ENCODE measurements at regions not wholly inside any gene's neighbourhood (a gene's known extent, or its start where the extent isn't known, plus 50 kb on each side); places are given as distances from the start of the nearest gene placed in this dataset.
"Not testable (repeated sequence)": the region's sequence is repeated elsewhere in the genome, so short reads cannot be mapped to it uniquely, and the experiment has no call there.

DNA sequence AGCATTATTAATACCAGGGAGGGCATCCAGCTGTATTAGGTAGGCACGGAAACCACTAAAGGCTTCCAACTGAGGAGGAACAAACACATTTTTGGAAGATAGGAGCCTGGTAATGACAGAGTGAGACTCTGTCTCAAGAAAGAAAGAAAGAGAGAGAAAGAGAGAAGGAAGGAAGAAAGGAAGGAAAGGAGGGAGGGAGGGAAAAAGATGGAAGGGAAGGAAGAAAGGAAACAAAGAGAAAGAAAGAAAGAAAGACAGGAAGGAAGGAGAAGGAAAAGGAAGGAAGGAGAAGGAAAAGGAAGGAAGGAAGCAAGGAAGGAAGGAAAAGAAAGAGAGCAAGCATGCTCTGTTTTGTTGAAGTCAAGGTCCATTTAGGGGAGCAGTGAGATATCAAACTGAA lies 103.8 kb upstream of the RFX8 start:
- Histone ChIP-seq H4K5ac (ENCODE audit: insufficient read length, low read depth, low read length) (no peak overlapping the region), H2BK20ac (ENCODE audit: low read length) (no peak overlapping the region), H3K23ac (ENCODE audit: insufficient read length) (no peak overlapping the region), H3K4ac (replicated peaks; ENCODE audit: insufficient read length, low read depth, low read length) (no peak overlapping the region), H4K8ac (ENCODE audit: extremely low read depth, insufficient read depth, low read length) (no peak overlapping the region), H3K36me3 (ENCODE audit: control insufficient read depth in 2 of 4, insufficient read depth in 4 of 4, low read length in 3 of 4) (no peaks in the 10 kb centered on the region), H4K91ac (replicated peaks; ENCODE audit: insufficient read length, low read length) (no peak overlapping the region), H3K4me2 (ENCODE audit: insufficient read depth in 1 of 2, low read depth in 2 of 2, low read length in 2 of 2) (no peak overlapping the region), H2BK15ac (ENCODE audit: low read length) (no peak overlapping the region), H3K18ac (ENCODE audit: extremely low read depth, low read length) (no peak overlapping the region), H3K79me2 (ENCODE audit: control insufficient read depth in 1 of 2, insufficient read depth in 2 of 2, low read length in 2 of 2) (no peaks in the 10 kb centered on the region), H3K23me2 (ENCODE audit: low read depth, low read length) (no peaks in the 10 kb centered on the region), H3K27ac (ENCODE audit: low read depth, low read length) (no peak overlapping the region), H3K79me1 (ENCODE audit: low read depth, low read length) (no peaks in the 10 kb centered on the region), H2AK5ac (ENCODE audit: low read depth, low read length) (no peak overlapping the region), H3K9ac (replicated peaks in 1 of 4; ENCODE audit: extremely low read depth in 1 of 4, low read depth in 3 of 4, low read length in 3 of 4) (no peak overlapping the region), H3K4me3 (ENCODE audit: extremely low read depth in 1 of 4, insufficient read depth in 2 of 4, low read depth in 3 of 4, low read length in 4 of 4) (no peak overlapping the region), H2BK5ac (ENCODE audit: low read depth, low read length) (no peak overlapping the region), H3K27me3 (replicated peaks in 1 of 4; ENCODE audit: control insufficient read depth in 3 of 4, extremely low read depth in 1 of 4, insufficient read depth in 3 of 4, low read length in 3 of 4) (no peaks in the 10 kb centered on the region; a peak in 1 of 7 replicates), H3K4me1 (replicated peaks in 1 of 4; ENCODE audit: control insufficient read depth in 3 of 4, insufficient read depth in 4 of 4, low read length in 3 of 4) (no peaks in the 10 kb centered on the region), H3K56ac (replicated peaks; ENCODE audit: insufficient read length, low read depth, low read length) (no peak overlapping the region), H3K9me3 (ENCODE audit: insufficient read depth in 2 of 2, low read depth in 1 of 2, low read length in 1 of 2) (no peaks in the 10 kb centered on the region), H3K14ac (ENCODE audit: insufficient read length) (no peak overlapping the region), H2BK120ac (replicated peaks; ENCODE audit: low read depth, low read length) (no peak overlapping the region), H2AFZ (ENCODE audit: low read length) (no peak overlapping the region), H4K20me1 (replicated peaks in 1 of 2; ENCODE audit: control insufficient read depth in 1 of 2, insufficient read depth in 2 of 2, low read length in 2 of 2) (no peaks in the 10 kb centered on the region), H2BK12ac (ENCODE audit: low read depth, low read length) (no peak overlapping the region)
- ChIA-PET CTCF (ENCODE audit: partially characterized antibody) (no interaction called here), POLR2A (ENCODE audit: partially characterized antibody) (no interaction called here)
- DNase-seq (ENCODE audit: low read depth in 1 of 2, low spot score in 2 of 2) (no peak), FAIRE-seq (no peak)
- TF ChIP-seq KDM5A (IDR thresholded peaks at IDR 0.05; ENCODE audit: low read length), result no peak
- TF ChIP-seq SIX5 (IDR thresholded peaks at IDR 0.05; ENCODE audit: low read depth, low read length), result no peak
- TF ChIP-seq YY1 (IDR thresholded peaks at IDR 0.05; ENCODE audit: low read depth, low read length), result no peak
- no peak for TF ChIP-seq POLR2AphosphoS5 (IDR thresholded peaks at IDR 0.05; ENCODE audit: low read depth, low read length)
- WGBS, 2 experiments (ENCODE audit: extremely low coverage in 1 of 2, insufficient coverage in 1 of 2, insufficient read length in 1 of 2, insufficient replicate concordance in 2 of 2, low coverage in 1 of 2, low lambda C conversion rate in 2 of 2, missing lambda C conversion rate in 1 of 2), result 100% methylated on average over 1 of the region's 1 CpG; no CpG with 5 or more reads in 1 of the 2 experiments

DNA sequence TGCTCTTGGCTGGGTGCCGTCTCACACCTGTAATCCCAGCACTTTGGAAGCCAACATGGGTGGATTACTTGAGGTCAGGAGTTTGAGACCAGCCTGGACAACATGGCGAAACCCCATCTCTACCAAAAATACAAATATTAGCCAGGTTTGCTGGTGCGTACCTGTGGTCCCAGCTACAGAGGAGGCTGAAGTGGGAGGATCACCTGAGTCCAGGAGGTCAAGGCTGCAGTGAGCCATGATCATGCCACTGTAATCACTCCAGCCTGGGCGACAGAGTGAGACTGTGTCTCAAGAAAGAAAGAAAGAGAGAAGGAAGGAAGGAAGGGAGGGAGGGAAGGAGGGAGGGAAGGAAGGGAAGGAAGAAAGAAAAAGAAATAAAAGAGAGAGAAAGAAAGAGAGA lies 103.2 kb upstream of the RFX8 start:
- POLR2A ChIA-PET (ENCODE audit: partially characterized antibody); H3K9me3 ChIP-seq (ENCODE audit: insufficient read depth in 2 of 2, low read depth in 1 of 2, low read length in 1 of 2); H3K4ac ChIP-seq (replicated peaks; ENCODE audit: insufficient read length, low read depth, low read length); H2BK5ac ChIP-seq (ENCODE audit: low read depth, low read length); H3K27me3 ChIP-seq (replicated peaks in 1 of 4; ENCODE audit: control insufficient read depth in 3 of 4, extremely low read depth in 1 of 4, insufficient read depth in 3 of 4, low read length in 3 of 4); H2BK120ac ChIP-seq (replicated peaks; ENCODE audit: low read depth, low read length); CTCF ChIA-PET (ENCODE audit: partially characterized antibody); H3K18ac ChIP-seq (ENCODE audit: extremely low read depth, low read length); H3K36me3 ChIP-seq (ENCODE audit: control insufficient read depth in 2 of 4, insufficient read depth in 4 of 4, low read length in 3 of 4); FAIRE-seq; H4K8ac ChIP-seq (ENCODE audit: extremely low read depth, insufficient read depth, low read length); H2BK15ac ChIP-seq (ENCODE audit: low read length); H3K56ac ChIP-seq (replicated peaks; ENCODE audit: insufficient read length, low read depth, low read length); H2BK20ac ChIP-seq (ENCODE audit: low read length); H3K23me2 ChIP-seq (ENCODE audit: low read depth, low read length); H2AK5ac ChIP-seq (ENCODE audit: low read depth, low read length); H3K27ac ChIP-seq (ENCODE audit: low read depth, low read length); H2AFZ ChIP-seq (ENCODE audit: low read length); H3K9ac ChIP-seq (replicated peaks in 1 of 4; ENCODE audit: extremely low read depth in 1 of 4, low read depth in 3 of 4, low read length in 3 of 4); H3K4me1 ChIP-seq (replicated peaks in 1 of 4; ENCODE audit: control insufficient read depth in 3 of 4, insufficient read depth in 4 of 4, low read length in 3 of 4); H3K14ac ChIP-seq (ENCODE audit: insufficient read length); H4K20me1 ChIP-seq (replicated peaks in 1 of 2; ENCODE audit: control insufficient read depth in 1 of 2, insufficient read depth in 2 of 2, low read length in 2 of 2); H2BK12ac ChIP-seq (ENCODE audit: low read depth, low read length); H4K91ac ChIP-seq (replicated peaks; ENCODE audit: insufficient read length, low read length); H3K4me2 ChIP-seq (ENCODE audit: insufficient read depth in 1 of 2, low read depth in 2 of 2, low read length in 2 of 2); H3K4me3 ChIP-seq (ENCODE audit: extremely low read depth in 1 of 4, insufficient read depth in 2 of 4, low read depth in 3 of 4, low read length in 4 of 4); H3K79me1 ChIP-seq (ENCODE audit: low read depth, low read length); H4K5ac ChIP-seq (ENCODE audit: insufficient read length, low read depth, low read length); H3K23ac ChIP-seq (ENCODE audit: insufficient read length); H3K79me2 ChIP-seq (ENCODE audit: control insufficient read depth in 1 of 2, insufficient read depth in 2 of 2, low read length in 2 of 2): not testable (repeated sequence)
- DNase-seq (ENCODE audit: low read depth in 1 of 2, low spot score in 2 of 2), result peak in 1 of 2 experiments; percentile 16
- 81% methylated on average over 4 of the region's 4 CpGs; no CpG with 5 or more reads in 1 of the 2 experiments for WGBS, 2 experiments (ENCODE audit: extremely low coverage in 1 of 2, insufficient coverage in 1 of 2, insufficient read length in 1 of 2, insufficient replicate concordance in 2 of 2, low coverage in 1 of 2, low lambda C conversion rate in 2 of 2, missing lambda C conversion rate in 1 of 2)

All from H1 (cell line).